Ishikawa (cell line): ENCODE measurements at regions not wholly inside any gene's neighbourhood (a gene's known extent, or its start where the extent isn't known, plus 50 kb on each side); places are given as distances from the start of the nearest gene placed in this dataset.

Experiments used
- CEBPB ChIP-seq: IDR thresholded peaks from 2 replicates; pipeline ENCODE4 v1.6.1; 2012
- EP300 ChIP-seq: IDR thresholded peaks from 2 replicates; pipeline ENCODE4 v1.6.1; 2012; ENCODE audit warnings: borderline replicate concordance
- FOXM1 ChIP-seq: IDR thresholded peaks from 2 replicates; pipeline ENCODE4 v1.6.1; 2012; ENCODE audit warnings: low read depth, borderline replicate concordance
- NFIC ChIP-seq: IDR thresholded peaks from 2 replicates; pipeline ENCODE4 v1.6.1; 2012
- RAD21 ChIP-seq: IDR thresholded peaks from 2 replicates; pipeline ENCODE4 v1.6.1; 2012; ENCODE audit warnings: low read depth
- TAF1 ChIP-seq: IDR thresholded peaks from 2 replicates; pipeline ENCODE4 v1.6.1; 2012; ENCODE audit warnings: low read depth, mild to moderate bottlenecking
- TF ChIP-seq, protein P1 (sequence below): IDR thresholded peaks from 2 replicates; pipeline ENCODE4 v1.6.1; 2012
- TF ChIP-seq, protein P2 (sequence below): IDR thresholded peaks from 2 replicates; pipeline ENCODE4 v1.6.1; 2012; ENCODE audit warnings: low read depth, mild to moderate bottlenecking

DNA sequence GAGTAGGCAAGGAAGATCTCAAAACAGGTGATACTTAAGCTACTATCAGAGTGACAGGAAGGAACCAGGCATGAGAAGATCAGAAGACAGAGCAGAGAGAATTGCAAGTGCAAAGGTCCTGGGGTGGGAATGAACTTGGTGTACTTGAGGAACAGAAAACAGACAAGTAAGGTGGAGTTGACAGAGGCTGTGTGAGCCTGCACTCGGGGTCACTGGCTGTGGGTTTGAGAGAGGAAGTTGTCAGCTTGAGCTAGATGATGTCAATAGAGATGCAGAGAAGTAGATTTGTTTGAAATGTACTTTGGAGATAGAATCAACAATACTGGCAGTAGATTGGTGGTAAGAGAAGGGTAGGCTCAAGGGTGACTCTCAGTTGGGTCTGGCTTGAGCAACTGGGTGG lies 209.5 kb downstream of the CLIC5 start:
- TF ChIP-seq, protein P1, sequence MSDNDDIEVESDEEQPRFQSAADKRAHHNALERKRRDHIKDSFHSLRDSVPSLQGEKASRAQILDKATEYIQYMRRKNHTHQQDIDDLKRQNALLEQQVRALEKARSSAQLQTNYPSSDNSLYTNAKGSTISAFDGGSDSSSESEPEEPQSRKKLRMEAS, result no peak
- TF ChIP-seq CEBPB (no peak), NFIC (no peak), FOXM1 (no peak), EP300 (no peak), RAD21 (no peak), TAF1 (no peak)
- TF ChIP-seq, protein P2, sequence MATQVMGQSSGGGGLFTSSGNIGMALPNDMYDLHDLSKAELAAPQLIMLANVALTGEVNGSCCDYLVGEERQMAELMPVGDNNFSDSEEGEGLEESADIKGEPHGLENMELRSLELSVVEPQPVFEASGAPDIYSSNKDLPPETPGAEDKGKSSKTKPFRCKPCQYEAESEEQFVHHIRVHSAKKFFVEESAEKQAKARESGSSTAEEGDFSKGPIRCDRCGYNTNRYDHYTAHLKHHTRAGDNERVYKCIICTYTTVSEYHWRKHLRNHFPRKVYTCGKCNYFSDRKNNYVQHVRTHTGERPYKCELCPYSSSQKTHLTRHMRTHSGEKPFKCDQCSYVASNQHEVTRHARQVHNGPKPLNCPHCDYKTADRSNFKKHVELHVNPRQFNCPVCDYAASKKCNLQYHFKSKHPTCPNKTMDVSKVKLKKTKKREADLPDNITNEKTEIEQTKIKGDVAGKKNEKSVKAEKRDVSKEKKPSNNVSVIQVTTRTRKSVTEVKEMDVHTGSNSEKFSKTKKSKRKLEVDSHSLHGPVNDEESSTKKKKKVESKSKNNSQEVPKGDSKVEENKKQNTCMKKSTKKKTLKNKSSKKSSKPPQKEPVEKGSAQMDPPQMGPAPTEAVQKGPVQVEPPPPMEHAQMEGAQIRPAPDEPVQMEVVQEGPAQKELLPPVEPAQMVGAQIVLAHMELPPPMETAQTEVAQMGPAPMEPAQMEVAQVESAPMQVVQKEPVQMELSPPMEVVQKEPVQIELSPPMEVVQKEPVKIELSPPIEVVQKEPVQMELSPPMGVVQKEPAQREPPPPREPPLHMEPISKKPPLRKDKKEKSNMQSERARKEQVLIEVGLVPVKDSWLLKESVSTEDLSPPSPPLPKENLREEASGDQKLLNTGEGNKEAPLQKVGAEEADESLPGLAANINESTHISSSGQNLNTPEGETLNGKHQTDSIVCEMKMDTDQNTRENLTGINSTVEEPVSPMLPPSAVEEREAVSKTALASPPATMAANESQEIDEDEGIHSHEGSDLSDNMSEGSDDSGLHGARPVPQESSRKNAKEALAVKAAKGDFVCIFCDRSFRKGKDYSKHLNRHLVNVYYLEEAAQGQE, result no peak
